GM19025 (cell line): ENCODE measurements at regions not wholly inside any gene's neighbourhood (a gene's known extent, or its start where the extent isn't known, plus 50 kb on each side); places are given as distances from the start of the nearest gene placed in this dataset.
"Not testable (repeated sequence)": the region's sequence is repeated elsewhere in the genome, so short reads cannot be mapped to it uniquely, and the experiment has no call there.

Experiments used
- ATAC-seq: cut with Tn5 transposase; IDR thresholded peaks from one replicate; pipeline ENCODE4 v1.9.1; 2021; ENCODE audit warnings: mild to moderate bottlenecking, low read depth, moderate library complexity; ENCODE audit not compliant: unreplicated experiment

DNA sequence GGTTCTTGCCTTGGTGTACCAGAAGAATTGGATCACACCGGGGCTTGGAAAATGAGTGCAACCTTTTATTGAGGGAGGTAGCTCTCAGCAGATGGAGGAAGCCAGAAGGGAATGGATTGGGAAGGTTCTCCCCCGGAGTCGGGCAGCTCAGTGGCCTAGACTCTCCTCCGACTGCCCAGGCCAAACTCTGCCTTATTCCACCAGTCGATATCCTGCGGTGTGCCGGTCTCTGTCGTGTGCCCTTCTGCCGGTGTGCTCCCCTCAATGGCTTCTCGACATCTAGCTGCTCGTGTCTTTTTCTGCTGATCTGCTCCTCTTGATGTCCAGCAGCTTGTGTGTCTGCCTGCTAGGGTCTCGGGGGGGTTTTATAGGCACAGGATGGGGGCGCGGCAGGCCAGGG is 87.4 kb upstream of the CCL21 start:
- no peak for ATAC-seq

DNA sequence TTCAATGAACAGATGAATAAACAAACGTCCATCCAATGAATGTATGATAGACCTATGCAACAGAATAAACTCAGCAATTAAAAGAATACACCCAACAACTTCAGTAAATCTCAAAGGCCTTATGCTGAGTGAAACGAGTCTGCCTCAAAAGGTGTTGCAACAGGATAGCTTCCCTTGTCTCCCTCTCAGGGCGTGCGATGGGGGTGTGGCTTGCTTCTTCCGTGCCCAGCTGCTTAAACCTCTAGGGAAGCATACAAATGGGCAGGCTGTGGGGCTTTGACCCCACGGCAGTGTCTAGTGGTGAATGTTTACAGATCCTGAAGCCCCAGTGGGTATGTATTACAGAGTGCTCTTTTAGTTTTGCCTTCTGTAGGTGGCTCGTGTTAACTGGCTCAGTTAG is 87.0 kb upstream of the CCL21 start:
- ATAC-seq: no peak

DNA sequence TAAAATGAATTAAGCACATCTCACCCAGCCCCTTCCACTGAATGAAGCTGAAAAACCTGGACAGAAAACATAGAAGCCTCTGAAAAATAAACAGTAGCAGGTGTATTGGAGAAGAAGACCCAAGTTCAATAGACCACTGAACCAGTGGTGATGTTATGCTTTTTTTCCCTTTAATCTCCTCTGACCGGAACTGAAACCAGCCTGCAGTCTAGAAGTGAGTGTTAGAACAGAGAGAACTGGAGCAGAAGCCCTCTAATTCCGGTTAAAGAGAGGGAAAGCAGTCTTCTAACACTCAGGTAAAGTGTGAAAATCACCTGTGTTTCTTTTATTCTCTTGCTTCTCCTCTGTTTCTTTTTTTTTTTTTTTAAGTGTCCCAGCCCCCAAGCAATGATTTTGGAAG is 83.5 kb upstream of the CCL21 start:
- no peak for ATAC-seq

DNA sequence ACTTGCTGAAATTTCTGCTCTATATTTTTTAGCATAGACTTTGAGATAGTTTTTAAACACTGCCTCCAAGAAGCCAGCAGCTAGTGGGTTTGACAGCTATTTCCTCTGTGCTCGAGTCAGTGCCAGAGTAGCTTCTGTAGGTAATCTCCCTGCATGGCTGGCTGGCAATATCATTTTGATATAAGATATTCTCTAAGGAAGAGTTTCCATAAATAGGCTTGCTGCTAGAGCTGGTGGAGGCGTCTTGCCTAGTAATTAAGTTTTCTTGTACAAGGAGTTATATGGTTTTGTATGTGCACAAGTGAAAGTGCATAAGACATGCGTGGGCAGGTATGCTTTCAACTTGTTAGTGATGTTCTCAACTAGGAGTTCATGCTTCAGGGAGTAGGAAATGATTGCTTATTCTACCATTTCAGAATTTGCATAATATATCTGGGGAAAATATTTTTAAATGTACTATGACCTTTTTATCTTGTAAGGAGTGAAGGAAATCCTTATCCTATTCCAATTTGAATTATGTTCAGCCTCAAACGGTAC is 74.1 kb upstream of the CCL21 start:
- ATAC-seq: no peak

DNA sequence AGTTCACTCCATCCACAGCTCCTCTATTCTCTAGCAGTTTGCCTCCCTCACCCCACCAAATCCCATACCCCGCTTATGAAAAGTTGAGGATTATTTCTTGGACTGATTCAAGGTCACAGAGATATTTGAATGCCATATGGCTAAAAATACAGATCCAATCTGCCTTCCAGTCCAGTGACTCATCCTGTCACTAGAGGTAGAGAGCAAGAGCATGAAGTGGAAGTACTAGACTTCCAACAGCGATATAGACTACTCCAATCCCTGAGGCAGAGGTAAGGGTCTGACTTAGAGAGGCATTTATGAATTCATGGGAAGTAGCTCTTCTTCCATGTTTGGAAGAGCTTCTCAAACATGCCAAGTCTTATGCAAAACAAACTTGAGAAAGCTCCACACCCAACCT is 72.4 kb upstream of the CCL21 start:
- no peak for ATAC-seq

DNA sequence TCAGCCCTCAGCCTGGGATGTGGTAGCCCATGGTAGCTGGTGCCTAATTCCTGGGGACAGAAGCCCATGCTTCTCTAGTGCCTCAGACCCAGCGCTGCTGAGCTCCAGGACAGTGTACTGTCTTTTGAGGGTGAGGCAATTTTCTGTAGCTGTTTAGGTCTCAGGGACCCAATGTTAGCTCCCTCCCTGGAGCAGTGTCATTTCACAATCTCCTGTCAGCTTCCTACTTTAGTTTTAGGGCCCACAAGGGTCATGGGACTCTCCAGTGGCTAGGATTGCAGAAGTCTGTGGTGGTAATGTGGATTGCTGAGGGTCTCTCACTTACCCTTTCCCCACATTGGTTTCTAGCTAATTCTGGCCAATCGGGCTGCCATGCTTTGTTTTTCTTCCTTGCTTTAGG is 67.7 kb upstream of the CCL21 start:
- no peak for ATAC-seq

DNA sequence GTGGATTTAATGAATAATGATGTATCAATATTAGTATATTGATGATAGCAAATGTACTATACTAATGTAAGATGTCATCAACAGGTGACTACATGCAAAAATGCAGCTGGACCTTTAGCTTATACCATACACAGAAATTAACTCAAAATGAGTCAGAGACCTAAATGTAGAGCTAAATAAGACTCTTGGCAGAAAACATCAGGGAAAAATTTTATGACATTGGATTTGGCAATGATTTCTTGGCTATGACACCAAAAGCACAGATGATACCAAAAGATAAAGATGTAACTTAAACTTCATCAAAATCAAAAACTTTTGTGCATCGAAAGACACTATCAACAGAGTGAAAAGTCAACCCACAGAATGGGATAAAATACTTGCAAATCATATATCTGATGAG is 64.0 kb upstream of the CCL21 start:
- ATAC-seq: no peak

DNA sequence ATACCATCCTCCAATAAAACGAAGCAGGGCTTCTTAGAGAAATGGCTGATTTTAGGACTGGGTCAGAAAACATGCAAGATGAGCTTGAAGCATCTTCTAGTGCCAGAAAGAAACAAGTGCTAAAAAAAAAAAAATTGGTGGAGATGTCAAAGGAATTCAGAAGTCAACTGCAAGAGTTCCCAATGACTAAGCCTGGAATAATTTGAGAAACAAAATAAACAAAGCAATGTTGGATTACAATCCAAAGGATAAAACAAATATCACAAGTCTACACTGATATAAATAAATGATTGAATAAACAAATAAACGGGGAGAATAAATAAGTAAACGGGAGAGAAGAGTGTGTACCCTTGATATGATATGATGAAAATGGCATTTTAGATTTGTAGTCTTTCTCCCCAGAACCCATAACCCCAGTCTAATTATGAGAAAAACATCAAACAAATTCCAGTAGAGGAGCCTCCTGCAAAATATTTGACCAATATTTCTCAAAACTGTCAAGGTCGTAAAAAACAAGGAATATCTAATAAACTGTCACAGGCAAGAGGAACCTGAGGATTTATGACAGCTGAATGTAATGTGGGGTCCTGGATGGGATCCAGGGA is 63.5 kb upstream of the CCL21 start:
- ATAC-seq: no peak

DNA sequence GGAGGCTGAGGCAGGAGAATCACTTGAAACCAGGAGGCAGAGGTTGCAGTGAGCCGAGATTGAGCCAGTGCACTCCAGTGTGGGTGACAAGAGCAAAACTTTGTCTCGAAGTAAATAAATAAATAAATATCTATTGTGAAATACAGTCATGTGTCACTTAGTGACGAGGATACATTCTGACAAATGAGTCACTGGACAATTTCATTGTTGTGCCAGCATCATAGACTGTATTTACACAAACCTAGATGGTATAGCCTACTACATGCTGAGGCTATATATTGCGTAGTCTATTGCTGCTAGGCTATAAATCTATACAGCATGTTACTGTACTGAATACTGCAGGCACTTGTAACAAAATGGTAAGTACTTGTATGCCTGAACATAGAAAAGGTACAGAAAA is 61.1 kb upstream of the CCL21 start:
- ATAC-seq: no peak

DNA sequence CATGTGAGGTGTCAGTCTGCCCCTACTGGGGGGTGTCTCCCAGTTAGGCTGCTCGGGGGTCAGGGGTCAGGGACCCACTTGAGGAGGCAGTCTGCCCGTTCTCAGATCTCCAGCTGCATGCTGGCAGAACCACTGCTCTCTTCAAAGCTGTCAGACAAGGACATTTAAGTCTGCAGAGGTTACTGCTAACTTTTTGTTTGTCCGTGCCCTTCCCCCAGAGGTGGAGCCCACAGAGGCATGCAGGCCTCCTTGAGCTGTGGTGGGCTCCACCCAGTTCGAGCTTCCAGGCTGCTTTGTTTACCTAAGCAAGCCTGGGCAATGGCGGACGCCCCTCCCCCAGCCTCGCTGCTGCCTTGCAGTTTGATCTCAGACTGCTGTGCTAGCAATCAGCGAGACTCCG is 57.2 kb upstream of the CCL21 start:
- not testable (repeated sequence) for ATAC-seq

DNA sequence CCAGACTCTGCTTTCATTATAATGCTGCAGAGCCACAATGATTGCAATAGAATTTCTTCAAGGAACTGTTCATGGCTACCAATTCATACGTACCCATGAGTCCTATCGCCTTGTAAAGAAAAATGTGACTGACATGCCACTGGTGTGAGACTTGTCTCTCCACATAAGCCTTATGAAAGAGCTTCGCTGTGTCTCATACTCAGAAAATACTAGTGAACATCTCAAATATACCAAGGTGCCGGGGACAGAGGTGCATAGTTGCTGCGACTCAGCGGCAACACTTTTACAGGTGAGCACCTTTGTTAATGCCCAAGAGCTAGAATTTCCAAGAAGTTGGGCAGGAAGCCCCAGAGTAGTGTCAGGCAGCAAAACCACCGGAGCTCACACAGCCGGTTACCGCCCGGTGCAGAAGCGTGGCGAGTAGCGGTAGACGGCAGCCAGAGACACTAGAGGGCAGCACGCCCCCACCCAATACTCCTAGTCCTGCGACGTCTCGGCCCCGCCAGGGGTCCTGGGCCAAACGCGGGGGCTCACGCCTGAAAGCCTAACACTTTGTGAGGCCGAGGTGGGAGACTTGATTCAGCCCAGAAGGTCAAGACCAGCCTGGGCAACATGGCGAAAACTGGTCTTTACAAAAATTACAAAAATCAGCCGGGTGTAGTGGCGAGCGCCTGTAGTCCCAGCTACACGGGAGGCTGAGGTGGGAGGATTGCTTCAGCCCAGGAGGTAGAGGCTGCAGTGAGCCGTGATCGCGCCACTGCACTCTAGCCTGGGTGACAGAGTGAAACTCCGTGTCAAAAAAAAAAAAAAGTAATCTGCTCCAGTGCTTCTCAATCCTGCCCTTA is 50.5 kb upstream of the CCL21 start:
- not testable (repeated sequence) for ATAC-seq
